B cell (primary cell): ENCODE measurements at regions not wholly inside any gene's neighbourhood (a gene's known extent, or its start where the extent isn't known, plus 50 kb on each side); places are given as distances from the start of the nearest gene placed in this dataset.

Source experiments
- EZH2 ChIP-seq: IDR thresholded peaks from 2 replicates; pipeline ENCODE4 v1.6.1; 2012; ENCODE audit warnings: borderline replicate concordance, low read depth, mild to moderate bottlenecking, moderate library complexity, low read length; ENCODE audit not compliant: insufficient read depth, poor library complexity, severe bottlenecking
- TF ChIP-seq, protein P1 (sequence below): fragments of 200-600 bp; IDR thresholded peaks from one replicate; pipeline ENCODE4 v1.8.0; 2022; ENCODE audit warnings: antibody characterized with exemption, mild to moderate bottlenecking

DNA sequence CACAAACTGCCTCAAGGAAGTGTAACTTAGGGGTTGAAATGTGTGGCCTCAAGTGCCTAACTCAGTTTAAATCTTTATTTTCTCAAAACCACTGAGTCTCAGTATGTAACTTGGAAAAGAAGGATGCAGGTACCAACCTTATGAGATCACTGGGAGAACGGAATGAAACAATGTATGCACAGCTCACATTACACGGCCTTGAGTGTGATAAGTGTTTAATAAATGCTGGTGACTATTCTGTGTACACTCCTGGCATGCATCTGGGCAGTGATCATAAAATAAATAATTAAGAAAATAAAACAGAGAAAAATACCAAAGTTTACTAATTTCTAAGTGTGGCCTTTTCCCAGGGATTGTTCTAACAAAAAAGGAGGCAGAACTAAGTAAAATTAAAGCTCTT lies 974.5 kb upstream of the FLRT2 start:
- TF ChIP-seq, protein P1, sequence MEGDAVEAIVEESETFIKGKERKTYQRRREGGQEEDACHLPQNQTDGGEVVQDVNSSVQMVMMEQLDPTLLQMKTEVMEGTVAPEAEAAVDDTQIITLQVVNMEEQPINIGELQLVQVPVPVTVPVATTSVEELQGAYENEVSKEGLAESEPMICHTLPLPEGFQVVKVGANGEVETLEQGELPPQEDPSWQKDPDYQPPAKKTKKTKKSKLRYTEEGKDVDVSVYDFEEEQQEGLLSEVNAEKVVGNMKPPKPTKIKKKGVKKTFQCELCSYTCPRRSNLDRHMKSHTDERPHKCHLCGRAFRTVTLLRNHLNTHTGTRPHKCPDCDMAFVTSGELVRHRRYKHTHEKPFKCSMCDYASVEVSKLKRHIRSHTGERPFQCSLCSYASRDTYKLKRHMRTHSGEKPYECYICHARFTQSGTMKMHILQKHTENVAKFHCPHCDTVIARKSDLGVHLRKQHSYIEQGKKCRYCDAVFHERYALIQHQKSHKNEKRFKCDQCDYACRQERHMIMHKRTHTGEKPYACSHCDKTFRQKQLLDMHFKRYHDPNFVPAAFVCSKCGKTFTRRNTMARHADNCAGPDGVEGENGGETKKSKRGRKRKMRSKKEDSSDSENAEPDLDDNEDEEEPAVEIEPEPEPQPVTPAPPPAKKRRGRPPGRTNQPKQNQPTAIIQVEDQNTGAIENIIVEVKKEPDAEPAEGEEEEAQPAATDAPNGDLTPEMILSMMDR: no peak
- TF ChIP-seq EZH2: no peak
